ENCODE measurements at regions not wholly inside any gene's neighbourhood (a gene's known extent, or its start where the extent isn't known, plus 50 kb on each side); places are given as distances from the start of the nearest gene placed in this dataset.
"Not testable (repeated sequence)": the region's sequence is repeated elsewhere in the genome, so short reads cannot be mapped to it uniquely, and the experiment has no call there.

DNA sequence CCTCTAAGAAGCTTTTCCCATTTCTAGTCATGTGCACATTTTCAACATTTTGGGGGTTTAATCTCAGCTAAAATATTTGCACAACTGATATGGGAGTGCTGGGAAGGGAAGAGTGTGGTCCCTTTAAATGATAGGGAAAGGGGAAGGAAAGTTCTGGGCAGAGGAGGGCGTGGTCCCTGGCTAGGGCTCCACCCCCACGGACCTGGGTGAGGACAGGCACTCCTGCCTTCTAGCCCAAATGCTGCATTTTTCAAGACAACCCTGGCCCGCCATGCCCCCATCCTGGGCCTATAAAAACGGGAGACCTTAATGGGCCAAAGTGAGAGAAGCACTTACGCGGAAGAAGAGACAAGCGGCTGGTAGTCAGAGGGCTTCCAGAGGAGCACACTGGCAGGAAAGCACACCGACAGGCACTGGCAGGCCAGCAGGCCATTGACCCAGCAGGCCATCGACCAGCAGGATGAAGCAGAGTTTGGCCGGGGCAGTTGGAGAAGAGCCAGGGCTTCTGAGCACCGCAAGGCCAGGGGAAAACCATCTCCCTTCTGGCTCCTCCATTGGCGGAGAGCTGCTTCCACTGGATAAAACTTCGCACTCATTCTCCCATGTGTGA, 266.7 kb downstream of the SPRY2 start:
- no peak overlapping the region for H3K27ac ChIP-seq (ENCODE audit: low read depth, low read length)
- CTCF ChIA-PET = no interaction called here
- H3K27me3 ChIP-seq (ENCODE audit: control insufficient read depth, insufficient read depth, low read length) = no peaks in the 10 kb centered on the region
- POLR2A ChIA-PET = no interaction called here
- TF ChIP-seq, protein P1, sequence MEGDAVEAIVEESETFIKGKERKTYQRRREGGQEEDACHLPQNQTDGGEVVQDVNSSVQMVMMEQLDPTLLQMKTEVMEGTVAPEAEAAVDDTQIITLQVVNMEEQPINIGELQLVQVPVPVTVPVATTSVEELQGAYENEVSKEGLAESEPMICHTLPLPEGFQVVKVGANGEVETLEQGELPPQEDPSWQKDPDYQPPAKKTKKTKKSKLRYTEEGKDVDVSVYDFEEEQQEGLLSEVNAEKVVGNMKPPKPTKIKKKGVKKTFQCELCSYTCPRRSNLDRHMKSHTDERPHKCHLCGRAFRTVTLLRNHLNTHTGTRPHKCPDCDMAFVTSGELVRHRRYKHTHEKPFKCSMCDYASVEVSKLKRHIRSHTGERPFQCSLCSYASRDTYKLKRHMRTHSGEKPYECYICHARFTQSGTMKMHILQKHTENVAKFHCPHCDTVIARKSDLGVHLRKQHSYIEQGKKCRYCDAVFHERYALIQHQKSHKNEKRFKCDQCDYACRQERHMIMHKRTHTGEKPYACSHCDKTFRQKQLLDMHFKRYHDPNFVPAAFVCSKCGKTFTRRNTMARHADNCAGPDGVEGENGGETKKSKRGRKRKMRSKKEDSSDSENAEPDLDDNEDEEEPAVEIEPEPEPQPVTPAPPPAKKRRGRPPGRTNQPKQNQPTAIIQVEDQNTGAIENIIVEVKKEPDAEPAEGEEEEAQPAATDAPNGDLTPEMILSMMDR (IDR thresholded peaks at IDR 0.05; ENCODE audit: low read depth, low read length) = no peak
- H3K4me3 ChIP-seq (ENCODE audit: low read depth, low read length) = no peak overlapping the region
- no peak for DNase-seq (ENCODE audit: low read depth, low spot score)
- H3K9me3 ChIP-seq (ENCODE audit: control insufficient read depth, insufficient read depth, low read length) = peaks cover 5% of the 10 kb centered on the region; the same call in 1 of the 2 replicates

DNA sequence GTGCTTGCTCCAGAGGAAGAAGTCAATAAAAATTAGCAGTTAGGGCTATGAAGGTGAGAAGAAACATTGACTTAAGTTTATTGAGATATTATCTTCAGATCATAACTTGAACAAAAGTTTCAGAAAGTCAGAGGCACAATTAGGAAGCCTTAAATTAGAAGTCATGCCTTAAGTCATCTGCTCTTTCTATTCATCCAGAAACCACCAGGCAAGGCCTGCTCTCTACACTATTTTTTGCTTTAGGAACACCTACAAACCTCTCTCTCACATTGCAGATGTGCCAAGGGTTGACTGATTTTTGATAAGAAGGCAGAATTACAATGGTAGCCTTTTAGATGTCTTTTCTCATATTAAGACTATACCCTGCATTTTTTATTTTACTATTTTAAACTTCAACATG, 268.7 kb downstream of the SPRY2 start:
- Histone ChIP-seq H3K27ac (ENCODE audit: low read depth, low read length) (no peak overlapping the region), H3K27me3 (ENCODE audit: control insufficient read depth, insufficient read depth, low read length) (no peaks in the 10 kb centered on the region), H3K9me3 (ENCODE audit: control insufficient read depth, insufficient read depth, low read length) (peaks cover 5% of the 10 kb centered on the region; the same call in 1 of the 2 replicates), H3K4me3 (ENCODE audit: low read depth, low read length) (no peak overlapping the region)
- TF ChIP-seq, protein P1 (IDR thresholded peaks at IDR 0.05; ENCODE audit: low read depth, low read length) = no peak
- DNase-seq (ENCODE audit: low read depth, low spot score) = no peak
- ChIA-PET CTCF (no interaction called here), POLR2A (no interaction called here)

DNA sequence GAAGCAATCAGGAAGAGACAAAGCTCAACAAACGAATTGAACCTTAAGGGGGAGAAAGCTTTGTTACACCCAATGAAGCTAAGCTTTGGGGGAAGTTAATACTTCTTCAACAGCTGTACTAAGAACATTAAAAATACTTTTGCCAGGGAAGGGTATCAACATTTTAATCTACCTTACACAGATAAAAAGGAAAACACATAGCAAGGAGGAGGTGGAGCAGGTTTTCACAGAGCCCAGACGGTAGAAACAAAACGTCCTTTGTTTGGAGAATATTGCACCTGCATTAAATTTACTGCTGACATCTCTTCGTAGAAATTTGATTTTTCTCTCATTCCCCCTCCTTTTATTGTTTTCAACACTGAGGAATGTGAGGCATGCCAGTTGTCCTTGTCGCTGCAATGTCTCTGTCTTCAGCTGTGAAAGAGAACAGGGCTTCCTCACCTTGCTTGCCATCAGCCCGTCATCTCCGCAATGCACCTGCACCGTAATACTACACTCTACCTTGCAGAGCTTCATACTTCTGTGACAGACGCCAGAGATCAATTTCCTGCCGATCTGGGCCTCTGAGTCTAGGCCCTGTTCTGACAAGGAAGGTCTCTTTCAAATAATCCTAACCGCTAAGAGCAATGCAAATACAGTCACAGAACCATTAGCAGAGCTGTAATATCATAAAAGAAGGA, 270.8 kb downstream of the SPRY2 start:
- Histone ChIP-seq H3K9me3 (ENCODE audit: control insufficient read depth, insufficient read depth, low read length) (peaks cover 5% of the 10 kb centered on the region; the same call in 1 of the 2 replicates), H3K27me3 (ENCODE audit: control insufficient read depth, insufficient read depth, low read length) (no peaks in the 10 kb centered on the region), H3K27ac (ENCODE audit: low read depth, low read length) (no peak overlapping the region), H3K4me3 (ENCODE audit: low read depth, low read length) (no peak overlapping the region)
- ChIA-PET POLR2A (no interaction called here), CTCF (no interaction called here)
- no peak for DNase-seq (ENCODE audit: low read depth, low spot score)
- TF ChIP-seq, protein P1 (IDR thresholded peaks at IDR 0.05; ENCODE audit: low read depth, low read length) = no peak

DNA sequence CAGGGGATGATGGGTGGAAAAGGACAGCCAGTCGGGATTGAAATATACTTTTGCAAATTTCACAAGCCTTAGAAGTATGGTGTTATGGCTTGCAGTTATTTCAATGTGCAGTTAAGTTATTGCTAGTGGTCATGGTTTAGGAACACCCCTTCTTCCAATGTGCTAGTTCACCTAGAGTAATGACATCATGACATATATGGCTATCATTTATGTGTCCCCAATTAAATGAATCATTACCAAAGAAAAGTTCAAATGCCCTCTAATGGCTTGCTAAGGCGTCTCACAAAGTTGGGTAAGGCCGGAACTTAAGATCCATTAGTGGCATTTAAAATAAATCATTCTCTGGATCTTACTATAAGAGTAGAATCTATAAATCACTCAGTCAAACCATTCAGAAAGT, 271.6 kb downstream of the SPRY2 start:
- H3K27me3 ChIP-seq (ENCODE audit: control insufficient read depth, insufficient read depth, low read length) = no peaks in the 10 kb centered on the region
- POLR2A ChIA-PET = no interaction called here
- CTCF ChIA-PET = no interaction called here
- TF ChIP-seq, protein P1 (IDR thresholded peaks at IDR 0.05; ENCODE audit: low read depth, low read length) = no peak
- no peak for DNase-seq (ENCODE audit: low read depth, low spot score)
- peaks cover 3% of the 10 kb centered on the region; the same call in 1 of the 2 replicates for H3K9me3 ChIP-seq (ENCODE audit: control insufficient read depth, insufficient read depth, low read length)
- H3K4me3 ChIP-seq (ENCODE audit: low read depth, low read length) = no peak overlapping the region
- H3K27ac ChIP-seq (ENCODE audit: low read depth, low read length) = no peak overlapping the region

DNA sequence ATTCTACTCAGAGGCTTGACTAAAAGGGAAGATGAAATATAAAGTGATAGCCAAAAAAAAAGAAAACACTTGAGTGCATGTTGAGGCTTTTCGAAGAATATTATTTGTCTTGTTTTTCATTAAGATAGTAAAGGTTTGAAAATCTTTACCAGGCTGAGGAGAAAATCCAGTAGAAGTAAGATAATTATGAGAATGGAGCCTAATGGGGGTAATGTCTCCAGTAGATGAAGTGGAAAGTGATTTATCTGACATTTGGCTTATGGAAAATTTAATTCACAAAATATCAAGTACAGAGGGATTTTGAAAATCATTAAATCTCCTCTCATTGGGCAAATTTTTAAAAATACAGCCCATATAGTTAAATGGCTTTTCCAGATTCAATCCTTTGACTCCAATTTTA, 274.9 kb downstream of the SPRY2 start:
- Histone ChIP-seq H3K27ac (ENCODE audit: low read depth, low read length) (no peak overlapping the region), H3K27me3 (ENCODE audit: control insufficient read depth, insufficient read depth, low read length) (no peaks in the 10 kb centered on the region), H3K9me3 (ENCODE audit: control insufficient read depth, insufficient read depth, low read length) (no peaks in the 10 kb centered on the region), H3K4me3 (ENCODE audit: low read depth, low read length) (no peak overlapping the region)
- TF ChIP-seq, protein P1 (IDR thresholded peaks at IDR 0.05; ENCODE audit: low read depth, low read length) = no peak
- CTCF ChIA-PET = no interaction called here
- DNase-seq (ENCODE audit: low read depth, low spot score) = no peak
- POLR2A ChIA-PET = no interaction called here

DNA sequence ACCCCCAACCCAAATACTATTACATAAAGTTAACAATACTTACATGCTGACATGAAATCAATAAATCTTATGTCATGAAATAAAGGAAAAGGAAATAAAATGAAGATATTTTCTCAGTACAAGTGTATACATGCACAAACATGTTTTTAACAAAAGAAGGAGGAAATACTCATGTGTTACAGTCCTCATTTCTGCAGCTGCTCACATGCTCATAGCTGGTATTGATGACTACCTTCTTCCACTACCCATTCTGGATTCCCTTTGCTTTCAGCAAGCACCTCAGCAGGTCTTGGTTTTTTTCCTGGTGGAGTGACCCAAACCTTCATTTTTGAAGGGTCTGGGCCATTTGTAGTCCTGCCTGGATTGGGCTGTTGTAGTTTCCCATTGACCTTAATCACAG, 278.5 kb downstream of the SPRY2 start:
- H3K4me3 ChIP-seq (ENCODE audit: low read depth, low read length); CTCF ChIA-PET; DNase-seq (ENCODE audit: low read depth, low spot score); POLR2A ChIA-PET; H3K27me3 ChIP-seq (ENCODE audit: control insufficient read depth, insufficient read depth, low read length); H3K9me3 ChIP-seq (ENCODE audit: control insufficient read depth, insufficient read depth, low read length); H3K27ac ChIP-seq (ENCODE audit: low read depth, low read length): not testable (repeated sequence)

Measured in AG04450 (cell line).